GM23338 (cell line): ENCODE measurements at regions not wholly inside any gene's neighbourhood (a gene's known extent, or its start where the extent isn't known, plus 50 kb on each side); places are given as distances from the start of the nearest gene placed in this dataset.

ENCODE experiments used
- ATAC-seq: fragments of 200-7000 bp; cut with Tn5 transposase; 3 replicates; pipeline ENCODE4 v1.9.1; 2020
- DNase-seq: peaks from one replicate; pipeline ENCODE4 v3.0.0-alpha.2; 2015; ENCODE audit warnings: low spot score
- H2AFZ ChIP-seq: fragments of 200-600 bp; sonication (generic); 2 replicates; pipeline ENCODE4 v1.8.0; 2016; ENCODE audit warnings: antibody characterized with exemption, mild to moderate bottlenecking, moderate library complexity
- H3F3A ChIP-seq: fragments of 200-600 bp; sonication (generic); replicated peaks from 2 replicates; pipeline ENCODE4 v1.8.0; 2017; ENCODE audit warnings: antibody characterized with exemption, mixed run types, low read depth
- H3K27ac ChIP-seq: fragments of 200-600 bp; sonication (generic); 2 replicates; pipeline ENCODE4 v1.6.1; 2016; ENCODE audit warnings: low read depth
- H3K27me3 ChIP-seq: fragments of 200-600 bp; sonication (generic); 2 replicates; pipeline ENCODE4 v1.8.0; 2016; ENCODE audit warnings: mild to moderate bottlenecking, mixed run types, moderate library complexity; ENCODE audit not compliant: insufficient read depth
- H3K36me3 ChIP-seq: fragments of 200-600 bp; sonication (generic); 2 replicates; pipeline ENCODE4 v1.8.0; 2016; ENCODE audit warnings: mild to moderate bottlenecking; ENCODE audit not compliant: insufficient read depth
- H3K4me1 ChIP-seq: fragments of 200-600 bp; sonication (generic); 2 replicates; pipeline ENCODE4 v1.8.0; 2016; ENCODE audit warnings: mild to moderate bottlenecking, moderate library complexity; ENCODE audit not compliant: insufficient read depth
- H3K4me2 ChIP-seq: fragments of 200-600 bp; sonication (generic); 2 replicates; pipeline ENCODE4 v1.7.1; 2017; ENCODE audit warnings: mixed run types
- H3K4me3 ChIP-seq: fragments of 200-600 bp; sonication (generic); 2 replicates; pipeline ENCODE4 v1.6.1; 2016; ENCODE audit warnings: mixed run types
- H3K79me2 ChIP-seq: fragments of 200-600 bp; sonication (generic); replicated peaks from 2 replicates; pipeline ENCODE4 v1.8.0; 2017; ENCODE audit warnings: mild to moderate bottlenecking; ENCODE audit not compliant: insufficient read depth
- H3K9me2 ChIP-seq: fragments of 200-600 bp; sonication (generic); 2 replicates; pipeline ENCODE4 v1.8.0; 2017; ENCODE audit not compliant: insufficient read depth
- H4K20me1 ChIP-seq: fragments of 200-600 bp; sonication (generic); replicated peaks from 2 replicates; pipeline ENCODE4 v1.8.0; 2017; ENCODE audit warnings: mild to moderate bottlenecking; ENCODE audit not compliant: insufficient read depth
- H3K27ac Mint-ChIP-seq: 2 replicates; pipeline ENCODE4 v1.8.0; 2020; ENCODE audit warnings: inconsistent platforms, mild to moderate bottlenecking, moderate library complexity, mixed read lengths
- H3K27me3 Mint-ChIP-seq: 3 replicates; pipeline ENCODE4 v1.8.0; 2022; ENCODE audit warnings: low read depth, mild to moderate bottlenecking, moderate library complexity, mixed read lengths, inconsistent platforms; ENCODE audit not compliant: insufficient read depth, poor library complexity
- H3K36me3 Mint-ChIP-seq: 3 replicates; pipeline ENCODE4 v1.8.0; 2021; ENCODE audit warnings: low read depth, mild to moderate bottlenecking, inconsistent platforms, moderate library complexity, mixed read lengths
- H3K4me1 Mint-ChIP-seq: 3 replicates; pipeline ENCODE4 v1.8.0; 2020; ENCODE audit warnings: mild to moderate bottlenecking, inconsistent platforms, mixed read lengths
- H3K4me3 Mint-ChIP-seq: 3 replicates; pipeline ENCODE4 v1.8.0; 2021; ENCODE audit warnings: moderate library complexity, mild to moderate bottlenecking, inconsistent platforms, mixed read lengths
- H3K9me3 Mint-ChIP-seq: 3 replicates; pipeline ENCODE4 v1.8.0; 2020; ENCODE audit warnings: moderate library complexity, mild to moderate bottlenecking, inconsistent platforms, mixed read lengths
- CREB1 ChIP-seq: fragments of 250-450 bp; sonication (Bioruptor Pico); IDR thresholded peaks from 2 replicates; pipeline ENCODE4 v1.5.0; 2020; ENCODE audit warnings: low read depth, mild to moderate bottlenecking, moderate library complexity
- EZH2phosphoT487 ChIP-seq: fragments of 200-600 bp; sonication (generic); IDR thresholded peaks from one replicate; pipeline ENCODE4 v1.8.1; 2018; ENCODE audit warnings: antibody characterized with exemption; ENCODE audit not compliant: unreplicated experiment
- ZNF331 ChIP-seq: fragments of 250-450 bp; sonication (Bioruptor Pico); IDR thresholded peaks from 2 replicates; pipeline ENCODE4 v1.5.0; 2020; ENCODE audit warnings: low read depth, mild to moderate bottlenecking, moderate library complexity
- TF ChIP-seq, protein P1 (sequence below): fragments of 250-450 bp; sonication (Bioruptor Pico); IDR thresholded peaks from 2 replicates; pipeline ENCODE4 v1.5.0; 2020; ENCODE audit warnings: mild to moderate bottlenecking, moderate library complexity

DNA sequence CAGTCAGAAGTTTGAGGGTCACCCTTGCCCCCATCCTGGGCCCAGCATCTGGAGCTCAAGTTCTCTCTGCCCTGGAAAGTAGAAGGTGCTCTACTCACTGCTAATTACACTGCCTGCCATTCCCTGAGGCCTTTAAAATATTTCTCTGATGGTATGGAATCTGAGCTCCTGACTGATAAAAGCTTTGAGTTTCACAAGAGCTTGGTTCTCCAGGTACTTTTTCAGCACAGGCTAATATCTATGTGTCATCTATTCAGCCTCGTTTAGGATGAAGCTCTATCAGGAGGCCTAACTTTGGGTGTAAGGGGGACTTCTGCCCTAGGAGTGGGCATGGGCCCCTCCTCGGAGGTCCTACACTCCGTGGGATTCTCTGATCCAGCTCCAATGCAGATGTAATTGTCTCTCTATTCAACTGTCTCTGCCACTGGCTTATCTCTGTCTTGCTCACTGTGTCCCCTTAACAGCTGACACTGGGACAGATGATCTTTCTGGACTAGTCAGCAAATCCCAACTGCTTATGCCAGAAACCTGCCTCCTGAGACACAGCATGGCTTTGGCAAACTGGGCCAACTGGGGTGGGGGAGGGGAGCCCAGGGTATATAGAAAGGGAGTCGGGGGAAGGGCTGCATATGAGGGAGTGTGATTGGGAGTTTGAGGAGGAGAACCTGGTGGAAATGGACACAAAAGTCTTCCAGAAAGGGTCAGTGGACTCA lies 104.2 kb upstream of the GADD45A start:
- no peaks in the 10 kb centered on the region for H4K20me1 ChIP-seq
- DNase-seq, result peak; percentile 25
- Mint-ChIP-seq H3K27ac (no peak overlapping the region), H3K4me1 (peaks cover 12% of the 10 kb centered on the region; the same call in 2 of the 3 replicates), H3K4me3 (no peak overlapping the region), H3K9me3 (no peaks in the 10 kb centered on the region), H3K27me3 (no peaks in the 10 kb centered on the region), H3K36me3 (no peaks in the 10 kb centered on the region)
- H3F3A ChIP-seq, result no peaks in the 10 kb centered on the region
- peaks cover 7% of the 10 kb centered on the region; the same call in 1 of the 2 replicates for H3K9me2 ChIP-seq
- ATAC-seq, result no peak
- H3K27ac ChIP-seq, result no peak overlapping the region
- no peaks in the 10 kb centered on the region for H3K4me1 ChIP-seq
- no peak for TF ChIP-seq EZH2phosphoT487
- no peak for TF ChIP-seq CREB1 (CRISPR knock-in tag)
- no peak for TF ChIP-seq ZNF331 (CRISPR knock-in tag)
- TF ChIP-seq, protein P1, sequence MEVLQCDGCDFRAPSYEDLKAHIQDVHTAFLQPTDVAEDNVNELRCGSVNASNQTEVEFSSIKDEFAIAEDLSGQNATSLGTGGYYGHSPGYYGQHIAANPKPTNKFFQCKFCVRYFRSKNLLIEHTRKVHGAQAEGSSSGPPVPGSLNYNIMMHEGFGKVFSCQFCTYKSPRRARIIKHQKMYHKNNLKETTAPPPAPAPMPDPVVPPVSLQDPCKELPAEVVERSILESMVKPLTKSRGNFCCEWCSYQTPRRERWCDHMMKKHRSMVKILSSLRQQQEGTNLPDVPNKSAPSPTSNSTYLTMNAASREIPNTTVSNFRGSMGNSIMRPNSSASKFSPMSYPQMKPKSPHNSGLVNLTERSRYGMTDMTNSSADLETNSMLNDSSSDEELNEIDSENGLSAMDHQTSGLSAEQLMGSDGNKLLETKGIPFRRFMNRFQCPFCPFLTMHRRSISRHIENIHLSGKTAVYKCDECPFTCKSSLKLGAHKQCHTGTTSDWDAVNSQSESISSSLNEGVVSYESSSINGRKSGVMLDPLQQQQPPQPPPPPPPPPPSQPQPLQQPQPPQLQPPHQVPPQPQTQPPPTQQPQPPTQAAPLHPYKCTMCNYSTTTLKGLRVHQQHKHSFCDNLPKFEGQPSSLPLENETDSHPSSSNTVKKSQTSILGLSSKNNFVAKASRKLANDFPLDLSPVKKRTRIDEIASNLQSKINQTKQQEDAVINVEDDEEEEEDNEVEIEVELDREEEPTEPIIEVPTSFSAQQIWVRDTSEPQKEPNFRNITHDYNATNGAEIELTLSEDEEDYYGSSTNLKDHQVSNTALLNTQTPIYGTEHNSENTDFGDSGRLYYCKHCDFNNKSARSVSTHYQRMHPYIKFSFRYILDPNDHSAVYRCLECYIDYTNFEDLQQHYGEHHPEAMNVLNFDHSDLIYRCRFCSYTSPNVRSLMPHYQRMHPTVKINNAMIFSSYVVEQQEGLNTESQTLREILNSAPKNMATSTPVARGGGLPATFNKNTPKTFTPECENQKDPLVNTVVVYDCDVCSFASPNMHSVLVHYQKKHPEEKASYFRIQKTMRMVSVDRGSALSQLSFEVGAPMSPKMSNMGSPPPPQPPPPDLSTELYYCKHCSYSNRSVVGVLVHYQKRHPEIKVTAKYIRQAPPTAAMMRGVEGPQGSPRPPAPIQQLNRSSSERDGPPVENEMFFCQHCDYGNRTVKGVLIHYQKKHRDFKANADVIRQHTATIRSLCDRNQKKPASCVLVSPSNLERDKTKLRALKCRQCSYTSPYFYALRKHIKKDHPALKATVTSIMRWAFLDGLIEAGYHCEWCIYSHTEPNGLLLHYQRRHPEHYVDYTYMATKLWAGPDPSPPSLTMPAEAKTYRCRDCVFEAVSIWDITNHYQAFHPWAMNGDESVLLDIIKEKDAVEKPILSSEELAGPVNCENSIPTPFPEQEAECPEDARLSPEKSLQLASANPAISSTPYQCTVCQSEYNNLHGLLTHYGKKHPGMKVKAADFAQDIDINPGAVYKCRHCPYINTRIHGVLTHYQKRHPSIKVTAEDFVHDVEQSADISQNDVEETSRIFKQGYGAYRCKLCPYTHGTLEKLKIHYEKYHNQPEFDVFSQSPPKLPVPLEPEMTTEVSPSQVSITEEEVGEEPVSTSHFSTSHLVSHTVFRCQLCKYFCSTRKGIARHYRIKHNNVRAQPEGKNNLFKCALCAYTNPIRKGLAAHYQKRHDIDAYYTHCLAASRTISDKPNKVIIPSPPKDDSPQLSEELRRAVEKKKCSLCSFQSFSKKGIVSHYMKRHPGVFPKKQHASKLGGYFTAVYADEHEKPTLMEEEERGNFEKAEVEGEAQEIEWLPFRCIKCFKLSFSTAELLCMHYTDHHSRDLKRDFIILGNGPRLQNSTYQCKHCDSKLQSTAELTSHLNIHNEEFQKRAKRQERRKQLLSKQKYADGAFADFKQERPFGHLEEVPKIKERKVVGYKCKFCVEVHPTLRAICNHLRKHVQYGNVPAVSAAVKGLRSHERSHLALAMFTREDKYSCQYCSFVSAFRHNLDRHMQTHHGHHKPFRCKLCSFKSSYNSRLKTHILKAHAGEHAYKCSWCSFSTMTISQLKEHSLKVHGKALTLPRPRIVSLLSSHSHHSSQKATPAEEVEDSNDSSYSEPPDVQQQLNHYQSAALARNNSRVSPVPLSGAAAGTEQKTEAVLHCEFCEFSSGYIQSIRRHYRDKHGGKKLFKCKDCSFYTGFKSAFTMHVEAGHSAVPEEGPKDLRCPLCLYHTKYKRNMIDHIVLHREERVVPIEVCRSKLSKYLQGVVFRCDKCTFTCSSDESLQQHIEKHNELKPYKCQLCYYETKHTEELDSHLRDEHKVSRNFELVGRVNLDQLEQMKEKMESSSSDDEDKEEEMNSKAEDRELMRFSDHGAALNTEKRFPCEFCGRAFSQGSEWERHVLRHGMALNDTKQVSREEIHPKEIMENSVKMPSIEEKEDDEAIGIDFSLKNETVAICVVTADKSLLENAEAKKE (CRISPR knock-in tag), result no peak
- no peak overlapping the region for H3K4me3 ChIP-seq
- H3K4me2 ChIP-seq, result no peak overlapping the region
- no peaks in the 10 kb centered on the region for H3K79me2 ChIP-seq
- H3K36me3 ChIP-seq, result no peaks in the 10 kb centered on the region
- H3K27me3 ChIP-seq, result no peaks in the 10 kb centered on the region
- no peak overlapping the region; the same call in 1 of the 2 replicates for H2AFZ ChIP-seq
